ENCODE measurements at regions not wholly inside any gene's neighbourhood (a gene's known extent, or its start where the extent isn't known, plus 50 kb on each side); places are given as distances from the start of the nearest gene placed in this dataset.

DNA sequence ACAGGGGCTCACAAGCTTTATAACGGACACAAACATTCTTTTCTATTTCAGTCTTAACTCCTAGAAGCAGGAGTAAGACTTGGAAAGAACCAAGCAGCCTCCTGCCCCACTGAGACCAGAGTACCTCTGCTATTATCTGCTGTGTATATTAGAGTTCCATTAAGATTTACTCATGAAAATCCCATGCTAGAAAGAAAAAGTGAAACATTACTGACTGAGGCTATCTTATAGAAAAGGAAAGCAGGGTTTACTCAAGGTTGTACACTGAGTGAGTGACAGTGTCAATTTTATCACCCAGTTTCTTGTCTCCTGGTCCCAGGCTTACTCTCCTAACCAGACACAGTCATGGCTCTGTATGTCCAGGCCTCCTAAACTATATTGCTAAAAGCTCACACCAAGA, 97.9 kb upstream of the SOX2 start:
- DNase-seq, result no peak
- Histone ChIP-seq H3K4me2 (ENCODE audit: unreplicated experiment) (no peak overlapping the region), H3K27me3 (replicated peaks; ENCODE audit: insufficient read depth) (no peaks in the 10 kb centered on the region), H3K4me1 (ENCODE audit: insufficient read depth) (no peaks in the 10 kb centered on the region), H3K36me3 (ENCODE audit: low read depth) (no peaks in the 10 kb centered on the region), H3F3A (ENCODE audit: insufficient read depth) (no peaks in the 10 kb centered on the region), H3K79me2 (ENCODE audit: insufficient read depth) (no peaks in the 10 kb centered on the region), H3K9me2 (ENCODE audit: insufficient read depth) (no peaks in the 10 kb centered on the region), H3K27ac (no peak overlapping the region), H4K20me1 (ENCODE audit: insufficient read depth) (no peaks in the 10 kb centered on the region), H3K4me3 (no peak overlapping the region), H2AFZ (no peak overlapping the region), H3K9me3 (ENCODE audit: low read depth) (no peaks in the 10 kb centered on the region), H3K9ac (no peak overlapping the region)
- TF ChIP-seq EZH2 (IDR thresholded peaks at IDR 0.05; ENCODE audit: insufficient read depth, poor library complexity, severe bottlenecking) (no peak), EZH2phosphoT487 (IDR thresholded peaks at IDR 0.05; ENCODE audit: insufficient read depth, low read depth) (no peak)
- 11% methylated on average over 1 of the region's 1 CpG for WGBS, 2 experiments (ENCODE audit: low coverage in 1 of 2, low lambda C conversion rate in 2 of 2, missing lambda C conversion rate in 2 of 2)
- in situ Hi-C loops (cut with MboI), result no loop called here

- in situ Hi-C loops (cut with MboI), result no loop called here
- TF ChIP-seq EZH2 (IDR thresholded peaks at IDR 0.05; ENCODE audit: insufficient read depth, poor library complexity, severe bottlenecking) (no peak), EZH2phosphoT487 (IDR thresholded peaks at IDR 0.05; ENCODE audit: insufficient read depth, low read depth) (no peak)
- no peak overlapping the region for H3K4me2 ChIP-seq (ENCODE audit: unreplicated experiment)
- H3K36me3 ChIP-seq (ENCODE audit: low read depth), result no peaks in the 10 kb centered on the region
- H3K4me3 ChIP-seq, result no peak overlapping the region
- 51 to 70% methylated on average over 1 of the region's 1 CpG for WGBS, 2 experiments (ENCODE audit: low coverage in 1 of 2, low lambda C conversion rate in 2 of 2, missing lambda C conversion rate in 2 of 2)
- H3K9ac ChIP-seq, result no peak overlapping the region
- H3K9me2 ChIP-seq (ENCODE audit: insufficient read depth), result no peaks in the 10 kb centered on the region
- H3K27ac ChIP-seq, result no peak overlapping the region
- H3K27me3 ChIP-seq (replicated peaks; ENCODE audit: insufficient read depth), result no peaks in the 10 kb centered on the region
- no peaks in the 10 kb centered on the region for H3K4me1 ChIP-seq (ENCODE audit: insufficient read depth)
- H3K9me3 ChIP-seq (ENCODE audit: low read depth), result no peaks in the 10 kb centered on the region
- H2AFZ ChIP-seq, result no peak overlapping the region
- no peaks in the 10 kb centered on the region for H4K20me1 ChIP-seq (ENCODE audit: insufficient read depth)
- H3K79me2 ChIP-seq (ENCODE audit: insufficient read depth), result no peaks in the 10 kb centered on the region
- no peaks in the 10 kb centered on the region for H3F3A ChIP-seq (ENCODE audit: insufficient read depth)
- DNase-seq, result no peak
These were observed 98.5 kb upstream of the SOX2 start for GRCh38 chr3:181613191-181613590.

- H3K4me2 ChIP-seq (ENCODE audit: unreplicated experiment), result no peak overlapping the region
- H3K9ac ChIP-seq, result no peak overlapping the region
- H2AFZ ChIP-seq, result no peak overlapping the region
- no peaks in the 10 kb centered on the region for H3K4me1 ChIP-seq (ENCODE audit: insufficient read depth)
- H3K9me2 ChIP-seq (ENCODE audit: insufficient read depth), result no peaks in the 10 kb centered on the region
- no peak overlapping the region for H3K4me3 ChIP-seq
- in situ Hi-C loops (cut with MboI), result no loop called here
- H3K36me3 ChIP-seq (ENCODE audit: low read depth), result no peaks in the 10 kb centered on the region
- H3K79me2 ChIP-seq (ENCODE audit: insufficient read depth), result no peaks in the 10 kb centered on the region
- TF ChIP-seq EZH2 (IDR thresholded peaks at IDR 0.05; ENCODE audit: insufficient read depth, poor library complexity, severe bottlenecking) (no peak), EZH2phosphoT487 (IDR thresholded peaks at IDR 0.05; ENCODE audit: insufficient read depth, low read depth) (no peak)
- DNase-seq, result no peak
- H3K9me3 ChIP-seq (ENCODE audit: low read depth), result no peaks in the 10 kb centered on the region
- H3K27ac ChIP-seq, result no peak overlapping the region
- no peaks in the 10 kb centered on the region for H3F3A ChIP-seq (ENCODE audit: insufficient read depth)
- no peaks in the 10 kb centered on the region for H3K27me3 ChIP-seq (replicated peaks; ENCODE audit: insufficient read depth)
- 64 to 68% methylated on average over 2 of the region's 2 CpGs for WGBS, 2 experiments (ENCODE audit: low coverage in 1 of 2, low lambda C conversion rate in 2 of 2, missing lambda C conversion rate in 2 of 2)
- H4K20me1 ChIP-seq (ENCODE audit: insufficient read depth), result no peaks in the 10 kb centered on the region
These were observed 100.8 kb upstream of the SOX2 start for GRCh38 chr3:181610973-181611265.

GRCh38 chr3:181610083-181610972, 101.4 kb upstream of the SOX2 start:
- no peak overlapping the region for H3K27ac ChIP-seq
- 64% methylated on average over 4 of the region's 4 CpGs for WGBS, 2 experiments (ENCODE audit: low coverage in 1 of 2, low lambda C conversion rate in 2 of 2, missing lambda C conversion rate in 2 of 2)

More at GRCh38 chr3:181610083-181610972, 101.4 kb upstream of the SOX2 start:
- Histone ChIP-seq H3K27me3 (replicated peaks; ENCODE audit: insufficient read depth) (no peaks in the 10 kb centered on the region), H3K36me3 (ENCODE audit: low read depth) (no peaks in the 10 kb centered on the region), H3K9ac (no peak overlapping the region), H3K9me3 (ENCODE audit: low read depth) (no peaks in the 10 kb centered on the region), H4K20me1 (ENCODE audit: insufficient read depth) (no peaks in the 10 kb centered on the region), H3K4me2 (ENCODE audit: unreplicated experiment) (no peak overlapping the region), H2AFZ (no peak overlapping the region), H3K9me2 (ENCODE audit: insufficient read depth) (no peaks in the 10 kb centered on the region), H3K4me3 (no peak overlapping the region), H3K4me1 (ENCODE audit: insufficient read depth) (no peaks in the 10 kb centered on the region), H3F3A (ENCODE audit: insufficient read depth) (no peaks in the 10 kb centered on the region), H3K79me2 (ENCODE audit: insufficient read depth) (no peaks in the 10 kb centered on the region)
- TF ChIP-seq EZH2phosphoT487 (IDR thresholded peaks at IDR 0.05; ENCODE audit: insufficient read depth, low read depth), result no peak
- no peak for TF ChIP-seq EZH2 (IDR thresholded peaks at IDR 0.05; ENCODE audit: insufficient read depth, poor library complexity, severe bottlenecking)
- in situ Hi-C loops (cut with MboI), result no loop called here
- DNase-seq, result no peak
